DMS 273 treated with DMSO at 0.1 percent for 48 hours (cell line): ENCODE measurements at regions not wholly inside any gene's neighbourhood (a gene's known extent, or its start where the extent isn't known, plus 50 kb on each side); places are given as distances from the start of the nearest gene placed in this dataset.

ENCODE experiments used
- DNase-seq: peaks from one replicate; lab custom pipeline; 2025; lab: John Stamatoyannopoulos, UW

- DNase-seq, result no peak
Measured at GRCh38 chr5:54676481-54677340, 159.2 kb downstream of the SNX18 start.

GRCh38 chr5:54673523-54674225 is 156.1 kb downstream of the SNX18 start:
- no peak for DNase-seq

DNA sequence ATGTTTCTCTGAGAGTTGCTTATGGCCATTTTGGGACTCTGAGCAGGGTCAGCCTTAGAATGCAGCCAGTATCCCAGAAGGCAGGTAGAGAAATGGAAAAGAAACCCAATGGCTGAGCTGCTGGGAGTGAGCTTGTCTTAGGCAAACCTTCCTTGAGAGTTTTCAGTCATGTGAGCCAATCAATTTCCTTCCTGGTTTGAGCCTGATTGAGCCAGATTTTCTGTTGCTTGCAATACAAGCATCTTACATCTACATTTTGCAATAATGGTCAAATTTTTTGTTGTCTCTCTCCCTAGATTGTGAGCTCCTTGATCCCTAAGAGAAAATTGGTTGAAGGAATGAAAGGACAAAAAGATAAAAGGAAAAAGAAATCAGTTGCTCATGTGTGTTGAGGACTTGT is 155.3 kb downstream of the SNX18 start:
- DNase-seq, result no peak

DNA sequence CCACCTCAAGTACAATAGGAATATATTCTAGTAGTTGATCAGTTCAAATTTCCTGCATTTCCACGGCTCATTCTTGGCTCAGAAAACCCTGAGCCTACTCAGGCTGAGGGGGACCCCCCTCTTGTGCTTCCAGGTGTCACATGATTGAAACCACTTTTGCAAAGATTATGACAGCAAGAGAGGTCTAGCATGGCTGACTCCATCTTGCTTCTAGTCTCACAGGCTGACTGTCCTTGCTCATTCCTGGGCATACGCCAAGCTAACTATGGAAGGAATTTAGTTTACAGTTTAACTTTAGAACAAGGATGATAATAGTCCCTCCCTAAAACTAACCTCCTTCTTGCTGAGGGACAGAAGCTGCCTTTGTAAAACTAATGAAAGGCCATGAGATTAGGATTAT is 154.1 kb downstream of the SNX18 start:
- DNase-seq, result no peak

DNA sequence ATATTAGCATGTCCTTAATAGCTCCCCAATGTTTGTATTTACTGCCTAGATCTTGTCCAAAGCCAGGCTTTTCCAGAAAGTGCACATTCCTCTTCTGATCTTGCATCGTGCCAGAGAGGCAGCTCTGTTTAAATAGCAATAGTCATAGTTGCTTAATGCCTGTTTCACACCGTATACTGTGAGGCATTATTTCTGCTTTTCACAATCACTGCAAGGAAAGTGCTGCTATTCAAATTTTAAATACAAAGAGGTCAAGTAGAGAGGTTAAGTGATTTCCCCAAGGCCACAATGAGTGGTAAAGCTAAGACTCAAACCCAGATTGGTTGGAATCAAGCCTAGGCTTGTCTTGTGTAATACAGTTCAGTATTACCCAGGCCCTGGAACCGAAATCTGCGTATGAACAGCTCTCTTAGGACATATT is 153.6 kb downstream of the SNX18 start:
- no peak for DNase-seq

DNA sequence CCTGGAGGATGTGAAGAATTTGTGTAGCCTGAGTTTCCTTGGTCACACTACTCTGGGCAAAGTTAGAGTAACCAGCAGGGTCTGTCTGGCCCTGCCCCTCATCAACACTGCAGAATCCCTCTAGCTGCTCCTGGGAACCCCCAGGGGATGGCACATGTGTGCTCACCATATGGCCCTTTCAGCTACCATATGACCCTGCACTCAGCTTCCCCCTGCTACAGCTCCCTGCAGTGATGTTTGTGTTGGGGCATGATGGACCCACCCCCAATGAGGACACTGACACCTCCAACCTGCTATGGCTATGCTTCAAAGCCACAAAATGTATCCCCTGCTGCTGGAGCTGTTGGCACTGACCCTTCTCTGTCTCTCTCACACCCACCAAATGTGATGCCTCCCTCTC is 152.7 kb downstream of the SNX18 start:
- peak; percentile 95 for DNase-seq

- no peak for DNase-seq
Measured at GRCh38 chr5:54669845-54670244, 152.3 kb downstream of the SNX18 start.

- DNase-seq, result no peak
Measured at GRCh38 chr5:54669285-54669684, 151.7 kb downstream of the SNX18 start.

DNA sequence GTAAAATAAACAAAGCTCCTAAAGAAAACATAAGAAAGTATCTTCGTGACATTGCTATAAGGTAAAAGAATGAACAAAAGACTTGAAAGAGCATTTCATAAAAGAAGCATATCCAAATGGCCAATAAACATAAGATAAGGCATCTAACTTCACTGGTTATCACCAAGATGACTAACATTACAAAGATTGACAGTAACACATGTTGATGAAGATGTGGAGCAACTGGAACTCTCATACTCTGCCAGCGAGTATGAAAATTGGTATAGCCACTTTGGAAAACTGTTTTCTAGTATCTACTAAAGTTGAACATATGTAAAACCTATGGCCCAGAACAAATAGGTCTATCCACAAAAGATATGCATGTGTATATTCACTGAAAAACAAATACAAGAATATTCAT is 150.5 kb downstream of the SNX18 start:
- DNase-seq, result no peak

DNA sequence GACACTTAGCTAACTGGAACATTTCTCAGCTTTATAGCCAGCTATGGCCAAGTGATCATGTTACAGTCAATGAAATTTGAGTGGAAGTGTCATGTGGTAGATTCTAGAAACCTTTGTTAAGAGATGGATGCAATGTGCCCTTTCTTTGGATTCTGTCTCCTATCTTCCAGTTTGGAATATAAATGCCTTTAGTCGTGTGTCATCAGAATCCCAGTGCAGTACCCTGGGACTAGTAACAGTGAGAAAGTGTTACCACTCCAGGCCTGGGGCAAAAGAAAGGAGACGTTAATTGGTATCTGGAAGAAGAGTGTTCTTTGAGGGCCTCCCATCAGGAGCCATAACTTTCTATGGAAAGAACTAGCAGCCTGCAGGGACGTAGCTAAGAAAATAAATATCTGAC is 149.6 kb downstream of the SNX18 start:
- DNase-seq, result no peak

- DNase-seq, result no peak
Measured at GRCh38 chr5:54663866-54664265, 146.3 kb downstream of the SNX18 start.

- no peak for DNase-seq
Measured at GRCh38 chr5:54661111-54661510, 143.6 kb downstream of the SNX18 start.

- no peak for DNase-seq
Measured at GRCh38 chr5:54659700-54660131, 142.2 kb downstream of the SNX18 start.

DNA sequence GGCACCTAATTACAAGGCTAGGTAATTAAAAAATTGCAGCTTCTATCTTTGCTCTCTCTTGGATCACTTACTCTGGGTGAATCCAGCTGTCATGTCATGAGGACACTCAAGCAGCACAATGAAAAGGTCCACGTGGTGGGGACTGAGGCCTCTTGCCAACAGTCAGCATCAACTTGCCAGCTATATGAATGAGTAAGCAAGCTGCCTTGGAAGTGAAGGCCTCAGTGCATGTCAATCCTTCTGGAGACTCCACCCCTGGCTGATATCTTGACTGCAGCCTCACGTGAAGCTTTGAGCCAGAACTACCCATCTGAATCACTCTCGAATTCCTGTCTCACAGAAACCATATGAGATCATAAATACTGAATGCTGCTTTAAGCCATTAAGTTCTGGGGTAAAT is 140.5 kb downstream of the SNX18 start:
- no peak for DNase-seq

GRCh38 chr5:54656261-54656728 is 138.7 kb downstream of the SNX18 start:
- no peak for DNase-seq

DNA sequence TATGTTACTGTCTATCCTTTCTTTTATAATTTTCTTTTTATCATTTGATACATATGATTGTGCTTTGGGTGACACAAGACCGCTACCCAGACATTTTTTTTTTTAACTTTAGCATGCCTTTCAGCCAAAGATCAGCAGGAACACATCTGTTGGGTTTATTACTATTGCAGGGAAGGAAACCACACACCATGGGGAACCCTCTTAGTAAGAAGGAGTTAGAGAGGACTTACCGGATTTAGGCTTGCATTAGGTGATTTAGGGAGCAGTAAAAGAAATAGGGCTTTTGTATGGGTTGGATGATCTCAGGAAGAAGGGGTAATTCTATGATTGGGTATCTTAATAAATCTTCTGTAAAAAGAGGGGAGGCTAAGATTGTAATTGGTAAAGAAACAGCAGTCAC is 138.2 kb downstream of the SNX18 start:
- no peak for DNase-seq

GRCh38 chr5:54655266-54655665 is 137.7 kb downstream of the SNX18 start:
- no peak for DNase-seq

GRCh38 chr5:54653956-54654614 is 136.5 kb downstream of the SNX18 start:
- DNase-seq, result no peak

DNA sequence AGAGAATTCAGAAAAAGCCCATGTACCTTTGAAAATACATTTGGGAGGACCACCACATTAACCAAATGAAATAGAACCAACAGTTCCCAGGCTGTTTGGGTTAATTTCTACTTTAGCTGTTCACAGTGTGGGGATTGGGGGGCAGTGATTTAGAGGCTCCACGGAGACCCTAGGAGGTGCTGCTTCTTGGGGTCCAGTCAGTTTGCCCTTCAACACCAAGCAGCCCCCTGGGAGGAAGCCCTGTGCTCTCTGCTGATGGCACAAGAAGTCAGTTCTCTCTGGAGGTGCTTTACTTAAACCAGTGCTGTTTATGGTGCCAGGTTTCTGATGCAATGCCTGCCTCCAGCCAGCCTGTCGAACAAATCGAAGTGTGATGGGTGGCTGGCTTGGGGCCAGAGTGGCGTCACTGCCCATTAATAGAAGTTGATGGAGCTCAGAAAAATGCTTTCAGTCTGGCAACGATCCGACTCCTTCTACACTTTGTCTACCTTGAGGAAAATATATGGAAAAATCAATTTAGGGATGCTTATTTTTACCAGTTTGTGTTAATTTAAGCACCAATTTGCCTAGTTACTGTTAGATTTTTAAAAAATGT is 134.0 kb downstream of the SNX18 start:
- peak; percentile 51 for DNase-seq

GRCh38 chr5:54649041-54649504 is 131.5 kb downstream of the SNX18 start:
- DNase-seq, result no peak

DNA sequence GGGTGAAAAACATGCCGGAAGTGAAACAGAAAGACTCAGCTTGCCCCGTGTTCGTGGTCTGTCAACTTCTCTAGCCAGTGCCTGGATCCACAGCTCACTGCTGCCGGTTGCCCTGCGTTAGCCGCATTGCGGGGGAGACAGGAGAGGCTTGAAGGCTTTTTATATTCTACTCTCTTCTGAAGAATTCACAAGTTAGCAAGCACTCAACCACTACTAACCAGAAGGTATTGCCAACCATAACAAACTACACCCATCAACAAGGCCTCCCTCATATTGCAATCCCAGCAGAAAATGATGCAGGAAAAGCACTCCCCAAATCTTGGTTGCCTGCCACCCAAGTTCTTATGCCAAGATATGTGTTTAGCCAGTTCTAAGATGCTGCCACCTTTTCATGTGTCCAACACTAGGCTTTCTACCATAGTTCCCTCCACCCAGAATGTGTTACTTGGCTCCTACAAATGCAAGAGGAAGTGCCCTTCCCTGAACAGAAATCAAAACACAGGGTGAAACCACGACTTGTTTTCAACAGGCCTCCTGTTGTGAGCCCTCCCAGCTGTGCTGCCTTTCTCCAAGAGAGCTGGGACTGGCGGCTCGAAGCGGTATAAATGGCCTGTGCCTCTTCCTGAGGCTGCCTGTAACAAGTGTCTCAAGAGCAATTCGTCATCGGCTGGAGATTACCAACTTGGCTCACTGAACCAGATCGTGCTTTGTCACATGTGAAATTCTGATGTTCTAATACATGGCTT is 129.0 kb downstream of the SNX18 start:
- DNase-seq, result peak; percentile 20
